Heart left ventricle (tissue), 16 donors: ENCODE measurements at regions not wholly inside any gene's neighbourhood (a gene's known extent, or its start where the extent isn't known, plus 50 kb on each side); places are given as distances from the start of the nearest gene placed in this dataset.

Experiments
- ATAC-seq, 4 donors: fragments of 200-7000 bp; cut with Tn5 transposase; one replicate each; pipeline ENCODE4 v1.9.1; 2020 to 2022; ENCODE audit warnings: moderate library complexity in 4 of 4, mild to moderate bottlenecking in 3 of 4, moderate number of reproducible peaks in 1 of 4
- DNase-seq, 5 donors: peaks; one replicate each; pipeline ENCODE4 v3.0.0-alpha.2; 2020
- H3K27ac ChIP-seq, 12 donors: fragments of 200-600 bp; sonication (generic) in 4 of 12; one replicate each; pipeline versions ENCODE4 v1.5.0 to v1.8.0; 2016 to 2022; ENCODE audit warnings: mild to moderate bottlenecking in 2 of 12
- H3K27me3 ChIP-seq, 9 donors: fragments of 200-600 bp; sonication (generic) in 2 of 9; one replicate each; pipeline versions ENCODE4 v1.5.1 to v1.8.0; 2016 to 2022; ENCODE audit warnings: mild to moderate bottlenecking in 3 of 9
- H3K36me3 ChIP-seq, 9 donors: fragments of 200-600 bp; sonication (generic) in 2 of 9; one replicate each; pipeline versions ENCODE4 v1.5.0 to v1.8.0; 2018 to 2022; ENCODE audit warnings: mild to moderate bottlenecking in 2 of 9
- H3K4me1 ChIP-seq, 12 donors: fragments of 200-600 bp; sonication (generic) in 4 of 12; one replicate each; pipeline versions ENCODE4 v1.5.0 to v1.8.0; 2016 to 2022; ENCODE audit warnings: mild to moderate bottlenecking in 3 of 12
- H3K4me3 ChIP-seq, 12 donors: fragments of 200-600 bp; sonication (generic) in 4 of 12; one replicate each; pipeline versions ENCODE4 v1.5.0 to v1.8.0; 2017 to 2022; ENCODE audit warnings: mild to moderate bottlenecking in 9 of 12, moderate library complexity in 4 of 12
- H3K9me3 ChIP-seq, 12 donors: fragments of 200-600 bp; sonication (generic) in 4 of 12; one replicate each; pipeline versions ENCODE4 v1.5.0 to v1.8.0; 2016 to 2022; ENCODE audit warnings: mild to moderate bottlenecking in 1 of 12
- CTCF ChIP-seq, 12 donors: fragments of 200-600 bp; sonication (generic) in 4 of 12; IDR thresholded peaks; one replicate each; pipeline versions ENCODE4 v1.5.0 to v1.8.0; 2018 to 2022; ENCODE audit warnings: antibody characterized with exemption in 12 of 12, mild to moderate bottlenecking in 5 of 12
- POLR2A ChIP-seq, 2 donors: fragments of 450-650 bp; IDR thresholded peaks; one replicate each; pipeline ENCODE4 v1.6.1; 2017; ENCODE audit warnings: antibody characterized with exemption in 2 of 2, mild to moderate bottlenecking in 2 of 2, moderate library complexity in 2 of 2
- WGBS, 4 donors: extraction: QIAGEN DNeasy Blood & Tissue Kit in 2 of 4; methylation state at CpG; one replicate each; pipeline versions ENCODE4 v1.1.5 to v1.1.7; 2013 to 2018; 5-methylcytosine and 5-hydroxymethylcytosine counted together
- intact Hi-C, 10 donors: fragments of 100-400 bp; cut with DNase I; formaldehyde crosslinking; loops; one replicate each; pipeline versions ENCODE4 v1.11.1 to v1.14.2; 2022
- donor health status: ischemic (EF 13 %, LVEDD 7.1; RV severe dilation, severe dysfunction).
- donor health status: healthy with polysubstance abuse.
- donor health status: DM: no; HTN: yes; CAD: no.
- donor health status: DM: no; HTN: no; CAD: no.
- donor health status: ischemic (EF 25% LVEDD 6.9; RV normal size, moderate dysfunction).
- donor health status: ischemic (EF 25% LVEDD 5.7; RV mildly dilated, moderate dysfunction).
- donor health status: healthy.
- donor health status: DM: yes; HTN: yes; CAD: no.
- donor health status: ischemic (EF 35%, LVEDD 5.7; RV mildly dilated, moderate dysfunction).
- donor health status: nonischemic (EF 11% LVEDD 7.7; RV severe dilation, severe dysfunction).
- donor health status: DM: yes; HTN: yes; CAD: no.
- donor health status: PGD.
- donor health status: ischemic (EF 29% LVEDD 5.4; RV normal size, mild dysfunction).
- donor health status: nonischemic (EF 23%, LVEDD 6.1; RV moderate dilation, normal function).

- TF ChIP-seq POLR2A (IDR thresholded peaks at IDR 0.05) (no peak), CTCF (IDR thresholded peaks at IDR 0.05) (no peak)
- Histone ChIP-seq H3K36me3 (no peaks in the 10 kb centered on the region), H3K27me3 (peaks cover 0 to 5% (median 0%) of the 10 kb centered on the region in 9 donors), H3K4me1 (no peaks in the 10 kb centered on the region), H3K9me3 (no peaks in the 10 kb centered on the region), H3K4me3 (no peak overlapping the region), H3K27ac (no peak overlapping the region)
- intact Hi-C loops = no loop called here
- DNase-seq (no peak), ATAC-seq (no peak)
- WGBS, 4 donors = 78 to 85% (median 82%) methylated on average over 2 of the region's 2 CpGs
These were observed 136.1 kb downstream of the C4orf33 start for GRCh38 chr4:129231945-129232588.

- 58 to 70% (median 68%) methylated on average over 3 of the region's 3 CpGs for WGBS, 4 donors
- Histone ChIP-seq H3K9me3 (no peaks in the 10 kb centered on the region), H3K27me3 (peaks cover 0 to 5% (median 0%) of the 10 kb centered on the region in 9 donors), H3K4me1 (no peaks in the 10 kb centered on the region), H3K36me3 (no peaks in the 10 kb centered on the region), H3K4me3 (no peak overlapping the region), H3K27ac (no peak overlapping the region)
- intact Hi-C loops = no loop called here
- DNase-seq (no peak), ATAC-seq (no peak)
- TF ChIP-seq CTCF (IDR thresholded peaks at IDR 0.05) (no peak), POLR2A (IDR thresholded peaks at IDR 0.05) (no peak)
These were observed 136.8 kb downstream of the C4orf33 start for GRCh38 chr4:129232589-129233337.

GRCh38 chr4:129233691-129234090 lies 137.7 kb downstream of the C4orf33 start:
- Histone ChIP-seq H3K36me3 (no peaks in the 10 kb centered on the region), H3K4me1 (no peaks in the 10 kb centered on the region), H3K9me3 (no peaks in the 10 kb centered on the region), H3K27ac (no peak overlapping the region), H3K4me3 (no peak overlapping the region), H3K27me3 (peaks cover 0 to 5% (median 0%) of the 10 kb centered on the region in 9 donors)
- TF ChIP-seq POLR2A (IDR thresholded peaks at IDR 0.05) = no peak
- TF ChIP-seq CTCF (IDR thresholded peaks at IDR 0.05) = no peak
- ATAC-seq (no peak), DNase-seq (no peak)
- WGBS, 4 donors = 75 to 88% (median 84%) methylated on average over 1 of the region's 1 CpG
- intact Hi-C loops = no loop called here

- intact Hi-C loops = no loop called here
- ATAC-seq = no peak
- Histone ChIP-seq H3K27ac (no peak overlapping the region), H3K36me3 (no peaks in the 10 kb centered on the region), H3K9me3 (no peaks in the 10 kb centered on the region), H3K4me3 (no peak overlapping the region), H3K4me1 (peaks cover 0 to 7% (median 0%) of the 10 kb centered on the region in 12 donors), H3K27me3 (no peaks in the 10 kb centered on the region)
- no peak for DNase-seq
- WGBS, 4 donors = 96 to 98% (median 98%) methylated on average over 3 of the region's 3 CpGs
- TF ChIP-seq CTCF (IDR thresholded peaks at IDR 0.05) = no peak
- TF ChIP-seq POLR2A (IDR thresholded peaks at IDR 0.05) = no peak
These were observed 140.4 kb downstream of the C4orf33 start for GRCh38 chr4:129236351-129236750.
